Right cardiac atrium (tissue), 5 donors: ENCODE measurements at regions not wholly inside any gene's neighbourhood (a gene's known extent, or its start where the extent isn't known, plus 50 kb on each side); places are given as distances from the start of the nearest gene placed in this dataset.

Source experiments
- ATAC-seq, 2 donors: fragments of 200-7000 bp; cut with Tn5 transposase; one replicate each; pipeline versions ENCODE4 v1.8.0 to v1.9.1; 2020; ENCODE audit warnings: moderate library complexity in 2 of 2, mild to moderate bottlenecking in 1 of 2
- DNase-seq, 3 donors: peaks; one replicate each; pipeline ENCODE4 v3.0.0-alpha.2; 2020
- H3K27ac ChIP-seq: one replicate; pipeline ENCODE4 v1.5.1; 2013; ENCODE audit warnings: mild to moderate bottlenecking, low read length, control low read depth, moderate library complexity
- H3K27me3 ChIP-seq: one replicate; pipeline ENCODE4 v1.6.1; 2013; ENCODE audit not compliant: control insufficient read depth, insufficient read depth
- H3K4me1 ChIP-seq: one replicate; pipeline ENCODE4 v1.6.1; 2013; ENCODE audit warnings: low read length; ENCODE audit not compliant: control insufficient read depth, insufficient read depth
- H3K4me3 ChIP-seq: one replicate; pipeline ENCODE4 v1.5.1; 2013; ENCODE audit warnings: low read length, control low read depth
- H3K9me3 ChIP-seq: one replicate; pipeline ENCODE4 v1.6.1; 2013; ENCODE audit warnings: low read length; ENCODE audit not compliant: control insufficient read depth
- WGBS: extraction: QIAGEN DNeasy Blood & Tissue Kit; methylation state at CpG from one replicate; pipeline ENCODE4 v1.1.7; 2013; 5-methylcytosine and 5-hydroxymethylcytosine counted together
- intact Hi-C, 4 donors: fragments of 100-400 bp; cut with DNase I; formaldehyde crosslinking; loops; one replicate each; pipeline versions ENCODE4 v1.11.0 to v1.14.0; 2022 to 2023
- donor health status: healthy with polysubstance abuse.
- donor health status: DM: no; HTN: yes; CAD: no.
- donor health status: DM: no; HTN: no; CAD: no.
- donor health status: DM: no; HTN: yes; CAD: no; lungs with severe emphysema.
- donor health status: DM: yes; HTN: yes; CAD: no.

DNA sequence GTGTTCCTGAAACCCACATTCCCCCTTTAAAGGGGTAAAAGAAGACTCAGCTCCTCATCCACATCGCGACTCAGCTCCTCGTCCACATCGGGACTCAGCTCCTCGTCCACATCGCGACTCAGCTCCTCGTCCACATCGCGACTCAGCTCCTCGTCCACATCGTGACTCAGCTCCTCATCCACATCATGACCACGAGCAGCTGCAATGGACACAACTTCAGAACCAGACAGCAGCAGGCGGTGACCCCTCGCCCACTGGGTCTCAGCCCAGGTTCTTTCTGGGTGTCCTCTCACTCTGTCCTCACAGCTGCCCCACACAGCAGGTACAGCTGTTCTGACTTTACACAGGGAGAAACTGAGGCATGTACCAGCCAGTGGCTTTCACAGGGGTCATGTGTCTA is 163.5 kb upstream of the SALL3 start:
- Histone ChIP-seq H3K4me1 (no peaks in the 10 kb centered on the region), H3K27me3 (no peaks in the 10 kb centered on the region), H3K27ac (no peak overlapping the region), H3K9me3 (no peaks in the 10 kb centered on the region), H3K4me3 (no peak overlapping the region)
- ATAC-seq (no peak), DNase-seq (no peak)
- 86% methylated on average over 15 of the region's 15 CpGs for WGBS
- intact Hi-C loops = no loop called here

- no peak for DNase-seq
- Histone ChIP-seq H3K4me1 (no peaks in the 10 kb centered on the region), H3K27me3 (no peaks in the 10 kb centered on the region), H3K27ac (no peak overlapping the region), H3K9me3 (no peaks in the 10 kb centered on the region), H3K4me3 (no peak overlapping the region)
- 89% methylated on average over 21 of the region's 21 CpGs for WGBS
- no peak for ATAC-seq
- intact Hi-C loops = no loop called here
Measured at GRCh38 chr18:78816916-78817315, 162.7 kb upstream of the SALL3 start.

GRCh38 chr18:78818495-78818894 is 161.1 kb upstream of the SALL3 start:
- Histone ChIP-seq H3K27ac (no peak overlapping the region), H3K4me3 (no peak overlapping the region), H3K27me3 (no peaks in the 10 kb centered on the region), H3K9me3 (no peaks in the 10 kb centered on the region), H3K4me1 (no peaks in the 10 kb centered on the region)
- 88% methylated on average over 5 of the region's 5 CpGs for WGBS
- intact Hi-C loops = no loop called here
- no peak for ATAC-seq
- no peak for DNase-seq

DNA sequence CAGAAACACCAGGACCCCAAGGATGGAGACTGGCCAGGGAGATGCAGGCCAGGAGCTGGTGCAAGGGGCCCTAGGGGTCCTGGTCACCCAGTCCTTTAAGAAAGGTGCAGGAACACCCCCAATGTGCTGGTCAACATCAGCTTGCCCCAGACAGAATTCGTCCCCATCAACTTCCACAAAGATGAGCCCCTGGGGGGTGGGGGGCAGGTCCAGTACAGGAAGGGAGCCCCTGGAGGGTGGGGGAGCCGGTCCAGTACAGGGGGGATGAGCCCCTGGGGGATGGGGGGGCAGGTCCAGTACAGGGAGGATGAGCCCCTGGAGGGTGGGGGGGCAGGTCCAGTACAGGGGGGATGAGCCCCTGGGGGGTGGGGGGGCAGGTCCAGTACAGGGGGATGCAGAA is 160.7 kb upstream of the SALL3 start:
- no peak for ATAC-seq
- DNase-seq = no peak
- no peak overlapping the region for H3K4me3 ChIP-seq
- H3K4me1 ChIP-seq = no peaks in the 10 kb centered on the region
- H3K27ac ChIP-seq = no peak overlapping the region
- no peaks in the 10 kb centered on the region for H3K9me3 ChIP-seq
- intact Hi-C loops = no loop called here
- no peaks in the 10 kb centered on the region for H3K27me3 ChIP-seq
- WGBS = 75% methylated on average over 2 of the region's 2 CpGs

DNA sequence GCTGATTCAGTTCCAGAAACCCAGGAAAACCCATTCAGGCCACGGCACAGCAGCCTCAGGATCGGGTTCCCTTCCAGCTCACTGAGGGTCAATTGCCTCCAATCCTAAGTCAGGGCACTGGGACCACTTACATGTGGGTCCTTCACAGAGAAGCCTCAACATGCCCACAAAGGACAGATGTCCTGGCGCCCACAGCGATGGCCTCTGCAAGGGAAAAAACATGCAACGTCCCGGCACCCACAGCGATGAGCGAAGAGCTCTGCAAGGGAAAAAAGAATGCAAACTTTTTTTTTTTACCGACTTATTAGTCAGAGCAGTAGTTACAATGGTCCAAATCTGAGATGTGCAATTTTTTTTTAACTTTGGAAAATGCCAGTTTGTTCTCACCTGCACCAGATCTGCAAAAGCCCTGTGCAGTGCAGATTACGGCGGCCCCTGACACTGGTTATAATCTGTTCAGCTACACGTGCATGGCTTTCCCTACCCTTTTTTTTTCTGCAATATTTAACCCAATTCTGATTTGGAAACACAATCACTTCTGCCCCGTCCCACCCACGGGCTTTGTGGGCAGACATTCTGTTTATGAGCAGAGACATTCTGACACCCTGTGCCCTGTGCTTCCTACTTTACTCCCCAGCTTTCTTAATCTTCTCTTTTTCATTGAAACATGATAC is 159.3 kb upstream of the SALL3 start:
- no peak overlapping the region for H3K27ac ChIP-seq
- H3K9me3 ChIP-seq = no peaks in the 10 kb centered on the region
- H3K4me3 ChIP-seq = no peak overlapping the region
- H3K4me1 ChIP-seq = no peaks in the 10 kb centered on the region
- no peaks in the 10 kb centered on the region for H3K27me3 ChIP-seq
- intact Hi-C loops = no loop called here
- DNase-seq (no peak), ATAC-seq (no peak)
- 69% methylated on average over 14 of the region's 14 CpGs for WGBS

DNA sequence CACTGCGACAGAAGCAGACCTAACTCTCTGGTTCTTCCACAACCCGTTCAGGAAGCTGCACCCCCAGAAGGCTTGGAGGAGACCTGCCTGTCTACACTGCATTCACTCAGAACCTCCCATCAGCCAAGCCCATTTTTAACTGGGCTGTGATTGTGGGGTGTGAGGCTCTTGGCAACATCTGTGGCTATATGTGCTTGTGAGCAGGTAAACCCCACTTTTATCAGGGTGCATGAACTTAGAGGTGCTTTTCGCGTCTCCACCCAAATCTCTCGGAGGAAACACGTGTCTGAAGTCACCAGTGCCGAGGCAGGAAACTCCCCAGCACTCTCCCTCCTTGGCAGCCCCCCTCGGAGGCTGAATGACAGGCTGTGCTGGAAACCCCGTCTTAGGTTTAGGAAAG is 158.2 kb upstream of the SALL3 start:
- no peaks in the 10 kb centered on the region for H3K9me3 ChIP-seq
- ATAC-seq (no peak), DNase-seq (no peak)
- no peaks in the 10 kb centered on the region for H3K4me1 ChIP-seq
- 46% methylated on average over 9 of the region's 9 CpGs for WGBS
- intact Hi-C loops = no loop called here
- H3K27ac ChIP-seq = no peak overlapping the region
- no peak overlapping the region for H3K4me3 ChIP-seq
- H3K27me3 ChIP-seq = no peaks in the 10 kb centered on the region

- H3K9me3 ChIP-seq = no peaks in the 10 kb centered on the region
- 77% methylated on average over 27 of the region's 27 CpGs for WGBS
- H3K27ac ChIP-seq = no peak overlapping the region
- no peak overlapping the region for H3K4me3 ChIP-seq
- no peak for DNase-seq
- no peaks in the 10 kb centered on the region for H3K27me3 ChIP-seq
- intact Hi-C loops = no loop called here
- H3K4me1 ChIP-seq = no peaks in the 10 kb centered on the region
- ATAC-seq = no peak
Measured at GRCh38 chr18:78822171-78822948, 157.3 kb upstream of the SALL3 start.

DNA sequence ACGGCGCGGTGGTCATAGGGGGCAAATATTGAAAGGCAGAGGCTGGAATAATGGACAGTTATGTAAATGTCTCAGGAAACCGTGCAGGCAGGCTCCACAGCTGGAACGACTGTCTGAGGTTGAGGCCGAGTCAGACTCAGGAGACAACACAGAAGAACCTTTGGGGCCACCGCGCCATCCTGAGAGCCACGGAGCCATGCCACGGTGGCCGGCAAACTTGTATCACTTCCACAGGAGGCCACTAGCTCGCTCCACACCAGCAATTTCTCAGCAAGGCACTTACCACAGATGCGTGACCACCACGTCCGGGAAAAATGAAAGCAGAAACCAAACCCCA is 156.7 kb upstream of the SALL3 start:
- H3K4me3 ChIP-seq = no peak overlapping the region
- DNase-seq = no peak

DNA sequence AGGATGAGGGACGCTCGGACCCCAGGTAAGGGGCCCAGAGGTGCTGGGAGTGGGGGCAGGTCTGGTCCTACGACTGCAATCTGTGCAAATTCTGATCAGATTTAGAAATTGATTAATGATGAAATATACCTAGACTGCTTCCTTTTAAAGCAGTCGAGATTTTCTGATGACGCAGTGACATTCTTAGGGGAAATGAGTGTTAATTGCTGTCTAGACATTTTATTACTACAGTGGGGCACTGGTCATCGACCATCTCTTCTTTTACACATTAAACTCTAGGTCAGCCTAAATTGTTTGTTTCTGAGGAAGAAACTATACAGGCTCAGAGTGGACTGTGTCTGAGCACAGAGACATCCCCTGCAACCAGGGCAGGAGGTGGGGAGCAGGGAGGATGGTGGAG is 154.4 kb upstream of the SALL3 start:
- no peak overlapping the region for H3K27ac ChIP-seq
- no peaks in the 10 kb centered on the region for H3K9me3 ChIP-seq
- DNase-seq = no peak
- H3K4me3 ChIP-seq = no peak overlapping the region
- no peaks in the 10 kb centered on the region for H3K27me3 ChIP-seq
- intact Hi-C loops = no loop called here
- 80% methylated on average over 6 of the region's 6 CpGs for WGBS
- no peak for ATAC-seq
- no peaks in the 10 kb centered on the region for H3K4me1 ChIP-seq

More for the DNA sequence above, 156.7 kb upstream of the SALL3 start:
- intact Hi-C loops = no loop called here
- Histone ChIP-seq H3K27ac (no peak overlapping the region), H3K27me3 (no peaks in the 10 kb centered on the region), H3K4me1 (no peaks in the 10 kb centered on the region), H3K9me3 (no peaks in the 10 kb centered on the region)
- WGBS = 91% methylated on average over 15 of the region's 15 CpGs
- no peak for ATAC-seq

GRCh38 chr18:78826631-78827030 is 153.0 kb upstream of the SALL3 start:
- ATAC-seq (no peak), DNase-seq (no peak)
- Histone ChIP-seq H3K9me3 (no peaks in the 10 kb centered on the region), H3K27me3 (no peaks in the 10 kb centered on the region), H3K4me3 (no peak overlapping the region), H3K4me1 (no peaks in the 10 kb centered on the region), H3K27ac (no peak overlapping the region)
- WGBS = 66% methylated on average over 4 of the region's 4 CpGs
- intact Hi-C loops = no loop called here

DNA sequence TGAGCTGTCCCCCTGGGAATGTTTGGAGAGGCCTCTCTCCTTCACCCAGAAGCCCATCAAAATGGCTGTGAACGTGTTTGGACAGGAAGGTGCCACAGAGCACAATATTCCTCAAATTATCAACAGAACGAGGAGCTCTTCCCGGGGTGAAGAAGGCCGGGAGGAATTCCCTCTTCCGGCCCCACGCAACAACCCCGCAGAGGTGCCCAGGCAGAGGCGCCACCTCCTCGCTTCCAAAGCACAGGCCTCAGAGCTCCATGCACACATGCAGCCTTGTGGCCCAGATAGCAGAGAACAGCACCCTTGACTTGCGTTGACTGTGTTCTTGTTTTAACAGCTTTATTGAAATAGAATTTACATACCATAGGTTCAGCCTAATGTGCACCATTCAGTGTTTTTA is 152.5 kb upstream of the SALL3 start:
- intact Hi-C loops = no loop called here
- 87% methylated on average over 10 of the region's 10 CpGs for WGBS

More for the DNA sequence above, 152.5 kb upstream of the SALL3 start:
- H3K9me3 ChIP-seq = no peaks in the 10 kb centered on the region
- no peak overlapping the region for H3K4me3 ChIP-seq
- no peak for DNase-seq
- H3K27me3 ChIP-seq = no peaks in the 10 kb centered on the region
- no peak for ATAC-seq
- no peaks in the 10 kb centered on the region for H3K4me1 ChIP-seq
- H3K27ac ChIP-seq = no peak overlapping the region
